GM12892 (cell line): ENCODE measurements at regions not wholly inside any gene's neighbourhood (a gene's known extent, or its start where the extent isn't known, plus 50 kb on each side); places are given as distances from the start of the nearest gene placed in this dataset.

Experiments used
- POLR2A ChIP-seq: IDR thresholded peaks from 2 replicates; pipeline ENCODE4 v1.6.1; 2011; ENCODE audit warnings: low read depth, low read length, control low read depth
- POLR2AphosphoS5 ChIP-seq: IDR thresholded peaks from 2 replicates; pipeline ENCODE4 v1.6.1; 2011; ENCODE audit warnings: low read depth, low read length, control low read depth
- TAF1 ChIP-seq: IDR thresholded peaks from 2 replicates; pipeline ENCODE4 v1.6.1; 2011; ENCODE audit warnings: low read depth, mild to moderate bottlenecking, control low read depth, low read length, borderline replicate concordance

DNA sequence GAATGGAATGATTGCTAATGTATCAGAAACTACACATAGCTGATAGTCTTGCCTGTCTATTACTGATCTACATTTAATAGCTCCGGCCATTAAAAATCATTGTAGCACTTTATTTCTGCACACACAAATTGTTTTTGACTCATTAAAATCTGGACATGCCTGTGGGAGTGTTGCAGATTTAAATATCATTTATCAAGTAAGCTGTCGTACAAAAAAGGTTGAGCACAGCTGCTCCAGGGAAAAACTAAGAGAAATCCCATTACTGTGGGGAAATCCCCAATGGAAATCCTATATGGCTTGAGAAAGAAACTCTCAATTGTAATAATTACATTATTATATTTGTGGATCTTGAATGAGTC, 99.6 kb upstream of the CERS6 start:
- TF ChIP-seq POLR2A: no peak
- TF ChIP-seq TAF1: no peak
- no peak for TF ChIP-seq POLR2AphosphoS5
